ENCODE measurements at regions not wholly inside any gene's neighbourhood (a gene's known extent, or its start where the extent isn't known, plus 50 kb on each side); places are given as distances from the start of the nearest gene placed in this dataset.

GRCh38 chr3:148092624-148093347 lies 604.9 kb upstream of the AGTR1 start:
- DNase-seq, result no peak

GRCh38 chr3:148093753-148094152 lies 604.0 kb upstream of the AGTR1 start:
- DNase-seq, result no peak

- no peak for DNase-seq
Observed at GRCh38 chr3:148095962-148096361, 601.7 kb upstream of the AGTR1 start.

GRCh38 chr3:148100476-148100875 lies 597.2 kb upstream of the AGTR1 start:
- DNase-seq, result no peak

GRCh38 chr3:148101061-148101460 lies 596.6 kb upstream of the AGTR1 start:
- no peak for DNase-seq

- DNase-seq, result no peak
Observed at GRCh38 chr3:148102156-148102555, 595.5 kb upstream of the AGTR1 start.

GRCh38 chr3:148106062-148106461 lies 591.6 kb upstream of the AGTR1 start:
- no peak for DNase-seq

GRCh38 chr3:148126956-148127355 lies 570.7 kb upstream of the AGTR1 start:
- no peak for DNase-seq

GRCh38 chr3:148128136-148128535 lies 569.6 kb upstream of the AGTR1 start:
- DNase-seq, result no peak

GRCh38 chr3:148131990-148132638 lies 565.6 kb upstream of the AGTR1 start:
- no peak for DNase-seq

GRCh38 chr3:148136816-148137215 lies 560.9 kb upstream of the AGTR1 start:
- no peak for DNase-seq

- DNase-seq, result no peak
Observed at GRCh38 chr3:148146241-148146640, 551.5 kb upstream of the AGTR1 start.

GRCh38 chr3:148146947-148147826 lies 550.5 kb upstream of the AGTR1 start:
- no peak for DNase-seq

GRCh38 chr3:148147903-148148302 lies 549.8 kb upstream of the AGTR1 start:
- no peak for DNase-seq

GRCh38 chr3:148149556-148149955 lies 548.1 kb upstream of the AGTR1 start:
- DNase-seq, result no peak

GRCh38 chr3:148150141-148150540 lies 547.6 kb upstream of the AGTR1 start:
- DNase-seq, result no peak

GRCh38 chr3:148158210-148158609 lies 539.5 kb upstream of the AGTR1 start:
- no peak for DNase-seq

GRCh38 chr3:148162132-148162531 lies 535.6 kb upstream of the AGTR1 start:
- DNase-seq, result no peak

GRCh38 chr3:148168347-148168746 lies 529.4 kb upstream of the AGTR1 start:
- DNase-seq, result no peak

GRCh38 chr3:148173851-148174250 lies 523.9 kb upstream of the AGTR1 start:
- DNase-seq, result no peak

- no peak for DNase-seq
Observed at GRCh38 chr3:148175214-148175613, 522.5 kb upstream of the AGTR1 start.

GRCh38 chr3:148178503-148178902 lies 519.2 kb upstream of the AGTR1 start:
- no peak for DNase-seq

- no peak for DNase-seq
Observed at GRCh38 chr3:148184798-148185197, 512.9 kb upstream of the AGTR1 start.

- no peak for DNase-seq
Observed at GRCh38 chr3:148186881-148187280, 510.8 kb upstream of the AGTR1 start.

Data from inflammatory macrophage treated with lipopolysaccharide for 4 hours (primary cell).